ENCODE measurements at regions not wholly inside any gene's neighbourhood (a gene's known extent, or its start where the extent isn't known, plus 50 kb on each side); places are given as distances from the start of the nearest gene placed in this dataset.
A peak's percentile ranks its signal among the peaks of the same experiment; 100 is the strongest.

DNA sequence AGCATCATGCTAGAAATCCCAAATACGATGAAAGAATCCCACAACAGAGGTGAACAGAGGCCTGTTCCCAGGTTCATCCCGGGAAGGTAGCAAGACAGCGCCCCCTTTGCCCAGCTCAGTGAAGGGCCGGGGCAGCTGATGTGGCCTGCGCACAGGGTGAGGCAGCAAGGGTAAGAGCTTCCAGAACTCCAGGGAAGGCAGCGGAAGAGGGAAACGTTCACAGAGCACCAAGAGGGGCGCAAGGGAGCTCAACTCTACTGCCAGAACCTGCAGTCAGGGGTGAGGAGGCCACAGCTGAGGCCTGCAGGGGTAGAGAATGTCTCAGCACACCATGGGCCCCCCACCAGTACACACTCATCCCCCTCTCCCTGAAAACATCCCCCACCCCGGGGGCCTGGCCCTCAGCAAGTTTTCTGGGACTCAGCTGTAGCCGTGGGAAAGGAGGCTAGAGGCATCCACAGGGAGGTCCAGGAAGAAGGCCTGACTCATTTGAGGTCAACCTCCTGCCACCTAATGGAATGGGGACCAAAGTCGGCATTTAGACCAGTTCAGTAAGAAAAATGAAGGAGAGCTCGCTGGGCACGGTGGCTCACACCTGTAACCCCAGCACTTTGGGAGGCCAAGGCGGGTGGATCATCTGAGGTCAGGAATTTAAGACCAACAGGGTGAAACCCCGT lies 95.6 kb upstream of the ASAP2 start:
- Histone ChIP-seq H3K36me3 (ENCODE audit: control insufficient read depth, insufficient read depth, low read length) (no peaks in the 10 kb centered on the region), H3K79me2 (ENCODE audit: control insufficient read depth, insufficient read depth, low read length) (no peaks in the 10 kb centered on the region), H3K4me2 (ENCODE audit: extremely low read depth, insufficient read depth, low read length) (no peak overlapping the region), H3K9me3 (ENCODE audit: control insufficient read depth, insufficient read depth, low read depth, low read length) (no peaks in the 10 kb centered on the region), H3K27me3 (ENCODE audit: control insufficient read depth, insufficient read depth, low read length) (no peaks in the 10 kb centered on the region), H3K27ac (ENCODE audit: insufficient read depth, low read length) (no peak overlapping the region), H3K4me1 (ENCODE audit: control insufficient read depth, extremely low read depth, insufficient read depth, low read length) (peaks cover 13% of the 10 kb centered on the region), H3K4me3 (replicated peaks in 1 of 4; ENCODE audit: control extremely low read depth in 1 of 4, insufficient read depth in 1 of 4, low read depth in 3 of 4, low read length in 4 of 4) (no peak overlapping the region), H2AFZ (ENCODE audit: low read length) (no peak overlapping the region), H4K20me1 (ENCODE audit: control insufficient read depth, extremely low read depth, insufficient read depth, low read length) (no peaks in the 10 kb centered on the region), H3K9ac (ENCODE audit: insufficient read depth, low read length) (no peak overlapping the region)
- DNase-seq (ENCODE audit: low read depth in 2 of 2) = peak in 1 of 2 donors; percentile 43
- TF ChIP-seq CTCF (conservative IDR thresholded peaks at IDR 0.05 in 1 of 2, IDR thresholded peaks at IDR 0.05 in 1 of 2; ENCODE audit: low read depth in 1 of 2, low read length in 2 of 2) (peak in 1 of 2 donors; percentile 29), EZH2 (IDR thresholded peaks at IDR 0.05; ENCODE audit: low read length, missing control alignments) (no peak)

- Histone ChIP-seq H4K20me1 (ENCODE audit: control insufficient read depth, extremely low read depth, insufficient read depth, low read length) (no peaks in the 10 kb centered on the region), H3K36me3 (ENCODE audit: control insufficient read depth, insufficient read depth, low read length) (no peaks in the 10 kb centered on the region), H3K9ac (ENCODE audit: insufficient read depth, low read length) (no peak overlapping the region), H3K4me2 (ENCODE audit: extremely low read depth, insufficient read depth, low read length) (no peak overlapping the region), H3K4me3 (replicated peaks in 1 of 4; ENCODE audit: control extremely low read depth in 1 of 4, insufficient read depth in 1 of 4, low read depth in 3 of 4, low read length in 4 of 4) (no peak overlapping the region), H3K27me3 (ENCODE audit: control insufficient read depth, insufficient read depth, low read length) (no peaks in the 10 kb centered on the region), H3K4me1 (ENCODE audit: control insufficient read depth, extremely low read depth, insufficient read depth, low read length) (peaks cover 13% of the 10 kb centered on the region), H2AFZ (ENCODE audit: low read length) (no peak overlapping the region), H3K27ac (ENCODE audit: insufficient read depth, low read length) (no peak overlapping the region), H3K9me3 (ENCODE audit: control insufficient read depth, insufficient read depth, low read depth, low read length) (no peaks in the 10 kb centered on the region), H3K79me2 (ENCODE audit: control insufficient read depth, insufficient read depth, low read length) (no peaks in the 10 kb centered on the region)
- no peak for TF ChIP-seq CTCF (conservative IDR thresholded peaks at IDR 0.05 in 1 of 2, IDR thresholded peaks at IDR 0.05 in 1 of 2; ENCODE audit: low read depth in 1 of 2, low read length in 2 of 2)
- no peak for TF ChIP-seq EZH2 (IDR thresholded peaks at IDR 0.05; ENCODE audit: low read length, missing control alignments)
- DNase-seq (ENCODE audit: low read depth in 2 of 2) = no peak
These were observed 96.2 kb upstream of the ASAP2 start for GRCh38 chr2:9110346-9110884.

DNA sequence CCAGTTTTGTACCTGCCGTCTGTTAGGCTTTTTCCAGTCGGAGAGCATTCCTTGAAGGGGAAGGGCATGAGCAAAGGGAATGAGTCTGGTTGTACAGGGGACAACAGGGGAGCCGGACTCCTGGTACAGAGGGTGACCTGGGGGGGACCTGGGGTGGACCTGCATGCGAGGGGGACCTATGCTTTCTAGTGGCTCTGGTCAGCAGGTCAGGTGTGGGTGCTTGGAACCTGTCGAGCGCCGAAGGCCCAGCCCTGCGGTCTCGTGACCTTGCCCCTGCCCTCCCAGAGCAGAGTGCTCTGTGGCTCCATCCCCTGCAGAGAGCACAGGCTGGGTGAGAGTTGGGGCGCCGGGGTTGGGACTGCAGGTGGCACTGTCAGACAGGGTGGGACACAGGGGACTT lies 96.7 kb upstream of the ASAP2 start:
- DNase-seq (ENCODE audit: low read depth in 2 of 2) = no peak
- H2AFZ ChIP-seq (ENCODE audit: low read length) = no peak overlapping the region
- no peaks in the 10 kb centered on the region for H3K9me3 ChIP-seq (ENCODE audit: control insufficient read depth, insufficient read depth, low read depth, low read length)
- no peak overlapping the region for H3K4me3 ChIP-seq (replicated peaks in 1 of 4; ENCODE audit: control extremely low read depth in 1 of 4, insufficient read depth in 1 of 4, low read depth in 3 of 4, low read length in 4 of 4)
- H3K4me1 ChIP-seq (ENCODE audit: control insufficient read depth, extremely low read depth, insufficient read depth, low read length) = peaks cover 13% of the 10 kb centered on the region
- no peak overlapping the region for H3K27ac ChIP-seq (ENCODE audit: insufficient read depth, low read length)
- H3K27me3 ChIP-seq (ENCODE audit: control insufficient read depth, insufficient read depth, low read length) = no peaks in the 10 kb centered on the region
- TF ChIP-seq EZH2 (IDR thresholded peaks at IDR 0.05; ENCODE audit: low read length, missing control alignments) (no peak), CTCF (conservative IDR thresholded peaks at IDR 0.05 in 1 of 2, IDR thresholded peaks at IDR 0.05 in 1 of 2; ENCODE audit: low read depth in 1 of 2, low read length in 2 of 2) (no peak)
- H4K20me1 ChIP-seq (ENCODE audit: control insufficient read depth, extremely low read depth, insufficient read depth, low read length) = no peaks in the 10 kb centered on the region
- no peak overlapping the region for H3K4me2 ChIP-seq (ENCODE audit: extremely low read depth, insufficient read depth, low read length)
- H3K36me3 ChIP-seq (ENCODE audit: control insufficient read depth, insufficient read depth, low read length) = no peaks in the 10 kb centered on the region
- H3K9ac ChIP-seq (ENCODE audit: insufficient read depth, low read length) = no peak overlapping the region
- no peaks in the 10 kb centered on the region for H3K79me2 ChIP-seq (ENCODE audit: control insufficient read depth, insufficient read depth, low read length)

Data from fibroblast of lung (primary cell).